Panc1 (cell line): ENCODE measurements at regions not wholly inside any gene's neighbourhood (a gene's known extent, or its start where the extent isn't known, plus 50 kb on each side); places are given as distances from the start of the nearest gene placed in this dataset.

Experiments used
- ATAC-seq: fragments of 200-7000 bp; cut with Tn5 transposase; 2 replicates; pipeline ENCODE4 v1.9.1; 2020; ENCODE audit warnings: mild to moderate bottlenecking, moderate library complexity
- BruUV-seq: library from RNA; stranded (reverse); fragments of 400-500 nt; replicated peaks from 2 replicates; lab custom pipeline; 2021; lab: Mats Ljungman, UMichigan
- CTCF ChIA-PET: fragments of 300-600 bp; sonication (Branson Sonifier 250); formaldehyde crosslinking; loops from one replicate; lab custom pipeline; 2022; ENCODE audit warnings: antibody characterized with exemption; lab: Charles Lee
- POLR2A ChIA-PET: fragments of 300-600 bp; sonication (Branson Sonifier 250); formaldehyde crosslinking; loops from one replicate; lab custom pipeline; 2022; ENCODE audit warnings: antibody characterized with exemption; lab: Charles Lee
- DNase-seq: peaks from one replicate; pipeline ENCODE4 v3.0.0-alpha.2; 2010; ENCODE audit warnings: low read depth, low spot score
- H3K27ac ChIP-seq: 2 replicates; pipeline ENCODE4 v1.5.1; 2011; ENCODE audit warnings: mild to moderate bottlenecking, low read length, inconsistent platforms
- H3K27me3 ChIP-seq: fragments of 200-500 bp; sonication (Bioruptor generic); 2 replicates; pipeline ENCODE4 v1.6.0; 2014; ENCODE audit warnings: low read length, inconsistent platforms; ENCODE audit not compliant: control insufficient read depth, insufficient read depth
- H3K36me3 ChIP-seq: fragments of 200-500 bp; sonication (Bioruptor generic); 2 replicates; pipeline ENCODE4 v1.5.1; 2014; ENCODE audit warnings: inconsistent platforms, mild to moderate bottlenecking, low read length, moderate library complexity; ENCODE audit not compliant: control insufficient read depth, insufficient read depth
- H3K4me1 ChIP-seq: 2 replicates; pipeline ENCODE4 v1.5.1; 2011; ENCODE audit warnings: inconsistent platforms, mild to moderate bottlenecking, low read length, moderate library complexity; ENCODE audit not compliant: control insufficient read depth, insufficient read depth
- H3K4me3 ChIP-seq, 2 experiments: 2 replicates each; pipeline ENCODE4 v1.5.1; 2011 to 2012; ENCODE audit warnings: low read depth in 2 of 2, low read length in 2 of 2, mild to moderate bottlenecking in 2 of 2, inconsistent platforms in 1 of 2, moderate library complexity in 1 of 2
- H3K9me3 ChIP-seq: fragments of 200-500 bp; sonication (Bioruptor generic); 2 replicates; pipeline ENCODE4 v1.5.1; 2014; ENCODE audit warnings: low read depth, mild to moderate bottlenecking, inconsistent platforms, low read length, moderate library complexity; ENCODE audit not compliant: control insufficient read depth, insufficient read depth
- POLR2AphosphoS5 ChIP-seq: IDR thresholded peaks from 2 replicates; pipeline ENCODE4 v1.6.1; 2012; ENCODE audit warnings: mild to moderate bottlenecking, low read depth, low read length, moderate library complexity
- SIN3A ChIP-seq: IDR thresholded peaks from 2 replicates; pipeline ENCODE4 v1.6.1; 2012; ENCODE audit warnings: low read depth, mild to moderate bottlenecking, low read length, moderate library complexity, borderline replicate concordance; ENCODE audit not compliant: insufficient read depth
- TCF7L2 ChIP-seq: IDR thresholded peaks from 2 replicates; pipeline ENCODE4 v1.6.1; 2011; ENCODE audit warnings: mild to moderate bottlenecking, low read depth, low read length, inconsistent platforms
- in situ Hi-C: cut with HindIII; loops from 2 replicates; pipeline ENCODE4 v1.10.0; 2016; ENCODE audit warnings: low sequenced_read_pairs, low pct_unique_long_range_greater_than_20kb
- intact Hi-C: fragments of 100-400 bp; cut with micrococcal nuclease; formaldehyde crosslinking; loops from one replicate; pipeline ENCODE4 v1.10.0; 2022; ENCODE audit not compliant: unreplicated experiment
- TF ChIP-seq, protein P1 (sequence below): fragments of 450-650 bp; IDR thresholded peaks from 2 replicates; pipeline ENCODE4 v1.5.1; 2017; ENCODE audit warnings: mild to moderate bottlenecking
- TF ChIP-seq, protein P2 (sequence below), 2 experiments: IDR thresholded peaks; 2 replicates each; pipeline ENCODE4 v1.6.1; 2011 to 2012; ENCODE audit warnings: low read depth in 2 of 2, control low read depth in 1 of 2, low read length in 1 of 2, mild to moderate bottlenecking in 1 of 2, moderate library complexity in 1 of 2; ENCODE audit not compliant: insufficient read depth in 1 of 2

DNA sequence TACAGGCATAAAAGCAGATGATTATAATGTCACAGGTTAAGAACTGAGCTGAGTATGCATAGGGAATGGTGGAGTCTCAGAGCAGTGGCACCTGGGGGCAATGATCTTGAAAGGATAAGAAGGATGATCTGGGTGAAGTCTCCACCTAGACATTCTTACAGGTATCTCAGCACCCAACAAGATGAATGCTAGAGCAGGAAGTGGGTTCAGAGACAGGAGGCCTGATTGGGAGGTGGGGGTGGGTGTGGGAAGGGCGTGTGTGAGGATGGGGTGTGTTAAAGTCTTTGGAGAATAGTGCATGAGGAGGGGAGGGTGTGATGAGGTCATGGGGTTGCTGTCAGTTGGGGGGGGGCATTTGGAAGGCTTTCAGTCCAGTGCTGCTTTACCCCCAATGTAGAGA lies 78.8 kb upstream of the UPP2 start:
- DNase-seq (no peak), ATAC-seq (no peak)
- intact Hi-C loops: loop anchor here (5.0 kb wide), 1 partner anchor 724 kb away; no protein-coding TSS in a partner anchor
- POLR2A ChIA-PET: interaction anchor here (0.6 kb wide), 1 partner anchor 16 kb away, joined by 8 read pairs; no protein-coding TSS in a partner anchor
- Histone ChIP-seq H3K27me3 (peaks cover 2% of the 10 kb centered on the region; the same call in 1 of the 2 replicates), H3K36me3 (no peaks in the 10 kb centered on the region), H3K4me1 (no peaks in the 10 kb centered on the region), H3K27ac (no peak overlapping the region), H3K9me3 (no peaks in the 10 kb centered on the region), H3K4me3 (no peak overlapping the region)
- in situ Hi-C loops: no loop called here
- no peak for TF ChIP-seq SIN3A
- TF ChIP-seq, protein P1, sequence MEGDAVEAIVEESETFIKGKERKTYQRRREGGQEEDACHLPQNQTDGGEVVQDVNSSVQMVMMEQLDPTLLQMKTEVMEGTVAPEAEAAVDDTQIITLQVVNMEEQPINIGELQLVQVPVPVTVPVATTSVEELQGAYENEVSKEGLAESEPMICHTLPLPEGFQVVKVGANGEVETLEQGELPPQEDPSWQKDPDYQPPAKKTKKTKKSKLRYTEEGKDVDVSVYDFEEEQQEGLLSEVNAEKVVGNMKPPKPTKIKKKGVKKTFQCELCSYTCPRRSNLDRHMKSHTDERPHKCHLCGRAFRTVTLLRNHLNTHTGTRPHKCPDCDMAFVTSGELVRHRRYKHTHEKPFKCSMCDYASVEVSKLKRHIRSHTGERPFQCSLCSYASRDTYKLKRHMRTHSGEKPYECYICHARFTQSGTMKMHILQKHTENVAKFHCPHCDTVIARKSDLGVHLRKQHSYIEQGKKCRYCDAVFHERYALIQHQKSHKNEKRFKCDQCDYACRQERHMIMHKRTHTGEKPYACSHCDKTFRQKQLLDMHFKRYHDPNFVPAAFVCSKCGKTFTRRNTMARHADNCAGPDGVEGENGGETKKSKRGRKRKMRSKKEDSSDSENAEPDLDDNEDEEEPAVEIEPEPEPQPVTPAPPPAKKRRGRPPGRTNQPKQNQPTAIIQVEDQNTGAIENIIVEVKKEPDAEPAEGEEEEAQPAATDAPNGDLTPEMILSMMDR: no peak
- TF ChIP-seq POLR2AphosphoS5: no peak
- no peak for TF ChIP-seq TCF7L2
- TF ChIP-seq, protein P2, sequence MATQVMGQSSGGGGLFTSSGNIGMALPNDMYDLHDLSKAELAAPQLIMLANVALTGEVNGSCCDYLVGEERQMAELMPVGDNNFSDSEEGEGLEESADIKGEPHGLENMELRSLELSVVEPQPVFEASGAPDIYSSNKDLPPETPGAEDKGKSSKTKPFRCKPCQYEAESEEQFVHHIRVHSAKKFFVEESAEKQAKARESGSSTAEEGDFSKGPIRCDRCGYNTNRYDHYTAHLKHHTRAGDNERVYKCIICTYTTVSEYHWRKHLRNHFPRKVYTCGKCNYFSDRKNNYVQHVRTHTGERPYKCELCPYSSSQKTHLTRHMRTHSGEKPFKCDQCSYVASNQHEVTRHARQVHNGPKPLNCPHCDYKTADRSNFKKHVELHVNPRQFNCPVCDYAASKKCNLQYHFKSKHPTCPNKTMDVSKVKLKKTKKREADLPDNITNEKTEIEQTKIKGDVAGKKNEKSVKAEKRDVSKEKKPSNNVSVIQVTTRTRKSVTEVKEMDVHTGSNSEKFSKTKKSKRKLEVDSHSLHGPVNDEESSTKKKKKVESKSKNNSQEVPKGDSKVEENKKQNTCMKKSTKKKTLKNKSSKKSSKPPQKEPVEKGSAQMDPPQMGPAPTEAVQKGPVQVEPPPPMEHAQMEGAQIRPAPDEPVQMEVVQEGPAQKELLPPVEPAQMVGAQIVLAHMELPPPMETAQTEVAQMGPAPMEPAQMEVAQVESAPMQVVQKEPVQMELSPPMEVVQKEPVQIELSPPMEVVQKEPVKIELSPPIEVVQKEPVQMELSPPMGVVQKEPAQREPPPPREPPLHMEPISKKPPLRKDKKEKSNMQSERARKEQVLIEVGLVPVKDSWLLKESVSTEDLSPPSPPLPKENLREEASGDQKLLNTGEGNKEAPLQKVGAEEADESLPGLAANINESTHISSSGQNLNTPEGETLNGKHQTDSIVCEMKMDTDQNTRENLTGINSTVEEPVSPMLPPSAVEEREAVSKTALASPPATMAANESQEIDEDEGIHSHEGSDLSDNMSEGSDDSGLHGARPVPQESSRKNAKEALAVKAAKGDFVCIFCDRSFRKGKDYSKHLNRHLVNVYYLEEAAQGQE (IDR thresholded peaks at IDR 0.05; ENCODE audit: insufficient read depth in 1 of 2, low read depth in 2 of 2, low read length in 1 of 2): no peak
- BruUV-seq: no TSS peak
- CTCF ChIA-PET: no interaction called here

DNA sequence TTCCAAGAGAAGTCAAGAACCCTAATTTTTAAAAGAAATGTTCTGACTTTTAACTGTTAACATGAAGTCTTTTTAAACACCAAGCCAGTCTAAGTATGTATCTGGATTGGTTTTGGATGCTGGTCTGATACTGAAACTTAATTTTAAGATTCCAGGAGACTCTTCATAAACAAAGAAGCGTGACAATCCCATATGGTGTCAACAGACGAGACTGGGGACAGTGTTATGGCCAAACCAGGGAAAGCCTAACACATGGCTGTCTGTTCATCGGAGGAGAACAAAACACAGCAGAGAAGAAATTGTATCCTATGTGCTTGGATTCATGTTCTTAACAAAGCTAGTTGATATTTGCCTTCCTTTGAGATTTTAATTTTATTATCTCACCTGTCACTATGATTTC lies 80.5 kb upstream of the UPP2 start:
- CTCF ChIA-PET: no interaction called here
- no peaks in the 10 kb centered on the region for H3K9me3 ChIP-seq
- in situ Hi-C loops (no loop called here), intact Hi-C loops (loop anchor here (5.0 kb wide), 1 partner anchor 726 kb away; no protein-coding TSS in a partner anchor)
- POLR2A ChIA-PET: interaction anchor here (0.7 kb wide), 1 partner anchor 601 kb away, joined by 3 read pairs; no protein-coding TSS in a partner anchor
- no peak overlapping the region for H3K27ac ChIP-seq
- ATAC-seq (no peak), DNase-seq (no peak)
- H3K27me3 ChIP-seq: peaks cover 2% of the 10 kb centered on the region
- BruUV-seq: no TSS peak
- TF ChIP-seq POLR2AphosphoS5: no peak
- no peak for TF ChIP-seq SIN3A
- TF ChIP-seq, protein P1: no peak
- TF ChIP-seq TCF7L2: no peak
- TF ChIP-seq, protein P2 (IDR thresholded peaks at IDR 0.05; ENCODE audit: insufficient read depth in 1 of 2, low read depth in 2 of 2, low read length in 1 of 2): no peak
- no peaks in the 10 kb centered on the region for H3K4me1 ChIP-seq
- H3K4me3 ChIP-seq: no peak overlapping the region
- no peaks in the 10 kb centered on the region for H3K36me3 ChIP-seq
